ENCODE measurements at regions not wholly inside any gene's neighbourhood (a gene's known extent, or its start where the extent isn't known, plus 50 kb on each side); places are given as distances from the start of the nearest gene placed in this dataset.
"Not testable (repeated sequence)": the region's sequence is repeated elsewhere in the genome, so short reads cannot be mapped to it uniquely, and the experiment has no call there.

DNA sequence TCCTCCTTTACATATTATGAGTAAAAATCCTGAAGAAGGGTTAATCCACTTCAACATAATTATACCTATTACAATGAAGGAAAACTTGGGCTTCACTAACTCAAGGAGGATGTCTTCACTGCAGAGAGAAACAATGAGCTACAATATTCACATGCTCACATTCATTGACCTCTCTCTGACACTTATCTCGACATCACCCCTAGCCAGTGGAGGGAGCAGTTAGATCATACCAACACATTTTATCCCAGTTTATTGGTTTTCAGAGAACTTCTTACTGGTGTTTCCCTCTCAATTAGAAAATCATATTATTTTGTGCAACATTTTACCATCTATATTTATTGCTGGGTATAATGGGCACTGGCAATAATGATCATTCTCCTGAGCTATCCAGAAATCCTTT lies 646.5 kb downstream of the TENT5A start:
- no peak for DNase-seq (ENCODE audit: low spot score, unreplicated experiment)
- Mint-ChIP-seq H3K4me1 (ENCODE audit: low read depth) (no peaks in the 10 kb centered on the region), H3K27ac (no peak overlapping the region), H3K36me3 (ENCODE audit: insufficient read depth) (peaks cover 1% of the 10 kb centered on the region), H3K4me3 (ENCODE audit: low read depth) (no peak overlapping the region), H3K27me3 (no peaks in the 10 kb centered on the region), H3K9me3 (ENCODE audit: low read depth) (peaks cover 4% of the 10 kb centered on the region)
- TF ChIP-seq, protein P1, sequence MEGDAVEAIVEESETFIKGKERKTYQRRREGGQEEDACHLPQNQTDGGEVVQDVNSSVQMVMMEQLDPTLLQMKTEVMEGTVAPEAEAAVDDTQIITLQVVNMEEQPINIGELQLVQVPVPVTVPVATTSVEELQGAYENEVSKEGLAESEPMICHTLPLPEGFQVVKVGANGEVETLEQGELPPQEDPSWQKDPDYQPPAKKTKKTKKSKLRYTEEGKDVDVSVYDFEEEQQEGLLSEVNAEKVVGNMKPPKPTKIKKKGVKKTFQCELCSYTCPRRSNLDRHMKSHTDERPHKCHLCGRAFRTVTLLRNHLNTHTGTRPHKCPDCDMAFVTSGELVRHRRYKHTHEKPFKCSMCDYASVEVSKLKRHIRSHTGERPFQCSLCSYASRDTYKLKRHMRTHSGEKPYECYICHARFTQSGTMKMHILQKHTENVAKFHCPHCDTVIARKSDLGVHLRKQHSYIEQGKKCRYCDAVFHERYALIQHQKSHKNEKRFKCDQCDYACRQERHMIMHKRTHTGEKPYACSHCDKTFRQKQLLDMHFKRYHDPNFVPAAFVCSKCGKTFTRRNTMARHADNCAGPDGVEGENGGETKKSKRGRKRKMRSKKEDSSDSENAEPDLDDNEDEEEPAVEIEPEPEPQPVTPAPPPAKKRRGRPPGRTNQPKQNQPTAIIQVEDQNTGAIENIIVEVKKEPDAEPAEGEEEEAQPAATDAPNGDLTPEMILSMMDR (IDR thresholded peaks at IDR 0.05; ENCODE audit: unreplicated experiment), result no peak

DNA sequence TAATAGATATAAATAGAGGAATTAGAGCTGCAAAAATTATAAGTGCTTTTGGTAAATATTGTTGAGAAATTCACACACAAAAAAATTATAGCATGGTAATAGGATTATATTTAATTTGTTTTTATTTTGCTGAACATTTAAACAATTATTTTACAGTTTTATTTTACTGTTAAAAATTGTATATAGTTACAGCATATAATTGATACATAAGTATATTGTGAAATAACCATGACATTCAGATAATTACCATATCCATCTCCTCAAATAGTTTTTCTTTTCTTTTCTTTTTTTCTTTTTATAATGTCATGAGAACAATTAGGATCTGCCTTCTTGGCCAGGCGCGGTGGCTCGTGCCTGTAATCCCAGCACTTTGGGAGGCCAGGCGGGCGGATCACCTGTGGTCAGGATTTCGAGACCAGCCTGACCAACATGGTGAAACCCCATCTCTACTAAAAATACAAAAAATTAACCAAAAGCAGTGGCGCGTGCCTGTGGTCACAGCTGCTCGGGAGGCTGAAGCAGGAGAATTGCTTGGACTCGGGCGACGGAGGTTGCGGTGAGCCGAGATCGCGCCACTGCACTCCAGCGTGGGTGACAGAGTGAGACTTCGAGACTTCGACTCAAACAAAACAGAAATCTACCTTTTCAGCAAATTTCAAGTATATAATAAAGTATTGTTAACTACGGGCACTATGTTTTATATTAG lies 654.2 kb downstream of the TENT5A start:
- H3K9me3 Mint-ChIP-seq (ENCODE audit: low read depth), result peaks cover 11% of the 10 kb centered on the region
- DNase-seq (ENCODE audit: low spot score, unreplicated experiment), result no peak
- no peak overlapping the region for H3K27ac Mint-ChIP-seq
- peaks cover 1% of the 10 kb centered on the region for H3K36me3 Mint-ChIP-seq (ENCODE audit: insufficient read depth)
- H3K4me3 Mint-ChIP-seq (ENCODE audit: low read depth), result no peak overlapping the region
- H3K27me3 Mint-ChIP-seq, result no peaks in the 10 kb centered on the region
- no peaks in the 10 kb centered on the region for H3K4me1 Mint-ChIP-seq (ENCODE audit: low read depth)
- TF ChIP-seq, protein P1 (IDR thresholded peaks at IDR 0.05; ENCODE audit: unreplicated experiment), result no peak

DNA sequence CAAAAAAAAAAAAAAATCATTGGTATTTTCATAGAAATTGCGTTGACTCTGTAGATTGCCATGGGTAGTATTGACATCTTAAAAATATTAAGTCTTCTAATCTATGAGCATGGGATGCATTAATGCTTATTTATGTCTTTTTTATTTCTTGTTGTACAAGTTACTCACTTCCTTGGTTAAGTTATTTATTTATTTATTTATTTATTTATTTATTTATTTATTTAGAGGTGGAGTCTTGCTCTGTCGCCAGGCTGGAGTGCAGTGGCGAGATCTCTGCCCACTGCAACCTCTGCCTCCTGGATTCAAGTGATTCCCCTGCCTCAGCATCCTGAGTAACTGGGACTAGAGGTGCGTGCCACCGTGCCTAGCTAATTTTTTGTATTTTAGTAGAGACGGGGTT lies 656.0 kb downstream of the TENT5A start:
- not testable (repeated sequence) for DNase-seq (ENCODE audit: low spot score, unreplicated experiment); H3K36me3 Mint-ChIP-seq (ENCODE audit: insufficient read depth); H3K27me3 Mint-ChIP-seq; H3K9me3 Mint-ChIP-seq (ENCODE audit: low read depth); H3K4me1 Mint-ChIP-seq (ENCODE audit: low read depth); H3K4me3 Mint-ChIP-seq (ENCODE audit: low read depth); H3K27ac Mint-ChIP-seq

DNA sequence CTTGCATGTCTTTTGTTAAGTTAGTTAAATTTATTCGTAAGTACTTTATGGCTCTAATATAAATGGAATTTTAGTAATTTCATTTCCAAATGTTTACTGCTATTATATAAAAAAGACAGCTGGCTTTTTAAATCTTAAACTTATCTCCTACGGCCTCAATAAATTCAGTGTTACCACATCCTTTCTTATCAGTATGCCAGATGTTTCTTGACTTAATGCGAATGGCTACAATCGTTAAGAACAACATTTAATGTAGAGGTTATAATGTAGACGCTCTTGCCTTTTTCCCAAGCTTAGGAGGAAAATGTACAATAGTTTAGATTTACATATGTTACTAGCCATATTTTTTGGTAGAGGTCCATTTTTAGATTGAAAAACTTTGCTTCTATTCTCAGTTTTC lies 659.4 kb downstream of the TENT5A start:
- Mint-ChIP-seq H3K36me3 (ENCODE audit: insufficient read depth) (no peaks in the 10 kb centered on the region), H3K4me3 (ENCODE audit: low read depth) (no peak overlapping the region), H3K27ac (no peak overlapping the region), H3K9me3 (ENCODE audit: low read depth) (peaks cover 7% of the 10 kb centered on the region), H3K4me1 (ENCODE audit: low read depth) (no peaks in the 10 kb centered on the region), H3K27me3 (no peaks in the 10 kb centered on the region)
- TF ChIP-seq, protein P1 (IDR thresholded peaks at IDR 0.05; ENCODE audit: unreplicated experiment), result no peak
- no peak for DNase-seq (ENCODE audit: low spot score, unreplicated experiment)

DNA sequence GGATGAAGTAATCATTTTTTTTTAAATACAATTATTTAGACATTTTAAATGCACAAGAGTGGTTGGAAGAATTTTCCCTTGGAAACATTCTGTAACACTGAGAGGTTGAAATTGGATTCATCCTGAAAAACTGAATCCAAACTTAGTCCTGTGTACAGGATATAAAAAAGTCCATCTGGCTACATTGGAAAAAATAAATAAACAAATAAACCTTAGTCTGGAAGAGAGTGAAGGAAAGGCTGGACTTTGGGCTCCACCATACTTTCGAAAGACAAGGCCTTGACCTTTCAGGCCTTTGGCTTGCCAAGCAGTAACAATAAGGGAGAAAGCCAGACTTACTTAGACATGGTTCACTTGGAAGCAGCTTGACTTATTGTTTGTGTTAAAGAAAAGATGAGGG lies 664.3 kb downstream of the TENT5A start:
- peaks cover under 1% of the 10 kb centered on the region for H3K9me3 Mint-ChIP-seq (ENCODE audit: low read depth)
- DNase-seq (ENCODE audit: low spot score, unreplicated experiment), result no peak
- TF ChIP-seq, protein P1 (IDR thresholded peaks at IDR 0.05; ENCODE audit: unreplicated experiment), result no peak
- H3K27me3 Mint-ChIP-seq, result no peaks in the 10 kb centered on the region
- H3K27ac Mint-ChIP-seq, result no peak overlapping the region
- no peaks in the 10 kb centered on the region for H3K36me3 Mint-ChIP-seq (ENCODE audit: insufficient read depth)
- no peak overlapping the region for H3K4me3 Mint-ChIP-seq (ENCODE audit: low read depth)
- H3K4me1 Mint-ChIP-seq (ENCODE audit: low read depth), result no peaks in the 10 kb centered on the region

DNA sequence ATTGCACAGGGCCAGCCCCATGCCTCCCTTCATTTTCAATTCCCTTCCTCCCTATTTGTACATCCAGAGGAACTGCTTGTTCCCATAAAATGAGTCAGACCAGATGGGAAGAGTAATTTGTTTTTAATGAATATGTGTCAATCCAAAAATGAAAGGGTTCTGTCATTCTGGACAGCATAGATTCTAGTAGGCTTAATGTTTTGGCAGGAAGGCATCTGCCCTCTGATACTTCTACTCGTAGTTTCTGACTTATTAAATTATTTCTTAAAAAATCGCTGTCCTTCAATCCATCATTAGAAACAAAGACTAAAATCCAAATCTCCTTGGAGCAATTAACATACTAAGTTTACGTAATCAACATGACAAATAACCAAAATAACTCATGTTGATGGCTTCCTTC lies 665.5 kb downstream of the TENT5A start:
- Mint-ChIP-seq H3K4me1 (ENCODE audit: low read depth) (no peaks in the 10 kb centered on the region), H3K4me3 (ENCODE audit: low read depth) (no peak overlapping the region), H3K27ac (no peak overlapping the region), H3K9me3 (ENCODE audit: low read depth) (no peaks in the 10 kb centered on the region), H3K27me3 (no peaks in the 10 kb centered on the region), H3K36me3 (ENCODE audit: insufficient read depth) (no peaks in the 10 kb centered on the region)
- TF ChIP-seq, protein P1 (IDR thresholded peaks at IDR 0.05; ENCODE audit: unreplicated experiment), result no peak
- no peak for DNase-seq (ENCODE audit: low spot score, unreplicated experiment)
